Vagina (tissue), 2 donors: ENCODE measurements at regions not wholly inside any gene's neighbourhood (a gene's known extent, or its start where the extent isn't known, plus 50 kb on each side); places are given as distances from the start of the nearest gene placed in this dataset.

Source experiments
- DNase-seq, 2 donors: peaks; one replicate each; pipeline ENCODE4 v3.0.0-alpha.2; 2017; ENCODE audit errors: extremely low spot score in 2 of 2
- H3K27ac ChIP-seq: fragments of 200-600 bp; sonication (generic); one replicate; pipeline ENCODE4 v1.5.1; 2019
- H3K27me3 ChIP-seq: fragments of 200-600 bp; sonication (generic); one replicate; pipeline ENCODE4 v1.5.1; 2019
- H3K36me3 ChIP-seq, 2 donors: fragments of 200-600 bp; sonication (generic); one replicate each; pipeline ENCODE4 v1.5.1; 2017 to 2019
- H3K4me1 ChIP-seq: fragments of 200-600 bp; sonication (generic); one replicate; pipeline ENCODE4 v1.5.1; 2019
- H3K4me3 ChIP-seq, 2 donors: fragments of 200-600 bp; sonication (generic); 1 replicate in 1 of 2; 2 replicates in 1 of 2; pipeline ENCODE4 v1.5.1; 2016 to 2019
- H3K9me3 ChIP-seq: fragments of 200-600 bp; sonication (generic); one replicate; pipeline ENCODE4 v1.5.1; 2019
- POLR2A ChIP-seq, 2 donors: fragments of 450-650 bp; IDR thresholded peaks; one replicate each; pipeline ENCODE4 v1.6.1; 2017; ENCODE audit warnings: antibody characterized with exemption in 2 of 2, mild to moderate bottlenecking in 2 of 2, moderate library complexity in 2 of 2
- POLR2AphosphoS5 ChIP-seq, 2 donors: sonication (generic); formaldehyde crosslinking; IDR thresholded peaks; one replicate each; pipeline ENCODE4 v1.9.0; 2017; ENCODE audit warnings: antibody characterized with exemption in 2 of 2, mild to moderate bottlenecking in 2 of 2, low read depth in 1 of 2; ENCODE audit not compliant: insufficient read depth in 1 of 2
- intact Hi-C: fragments of 100-400 bp; cut with DNase I; formaldehyde crosslinking; loops from one replicate; pipeline ENCODE4 v1.15.1; 2023
- TF ChIP-seq, protein P1 (sequence below), 3 experiments: fragments of 450-650 bp in 2 of 3; fragments of 200-600 bp in 1 of 3; sonication (generic) in 1 of 3; IDR thresholded peaks; one replicate each; pipeline ENCODE4 v1.5.1; 2017 to 2019; ENCODE audit warnings: antibody characterized with exemption in 3 of 3, mild to moderate bottlenecking in 2 of 3, moderate library complexity in 2 of 3

DNA sequence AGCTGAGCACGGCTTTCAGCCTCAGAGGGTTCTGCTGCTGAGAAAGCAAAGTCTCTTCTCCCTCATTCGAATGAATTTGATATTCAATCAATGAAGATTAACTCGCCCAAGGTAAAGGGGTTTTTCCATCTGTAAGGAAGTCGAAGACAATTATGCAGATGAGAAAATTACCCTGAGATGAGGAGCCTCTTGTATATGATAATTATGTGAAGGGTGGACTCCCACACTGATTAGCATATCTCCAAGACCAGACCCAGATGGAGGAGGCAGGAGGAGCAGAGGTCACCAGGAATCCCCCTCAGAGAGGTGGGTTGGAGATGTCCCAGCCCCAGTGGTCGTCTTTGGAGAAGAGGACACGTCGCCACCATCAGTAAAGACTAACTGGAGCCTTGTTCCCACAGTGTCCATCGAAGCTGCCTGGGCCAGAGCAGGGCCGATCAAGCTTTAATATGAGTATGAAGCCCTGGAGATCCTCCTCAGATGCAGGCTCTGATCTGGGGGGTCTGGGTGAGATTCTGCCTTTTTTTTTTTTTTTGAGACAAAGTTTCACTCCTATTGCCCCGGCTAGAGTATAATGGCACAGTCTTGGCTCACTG, 61.5 kb upstream of the LHX1 start:
- intact Hi-C loops: no loop called here
- H3K27ac ChIP-seq: no peak overlapping the region
- H3K4me3 ChIP-seq: no peak overlapping the region
- TF ChIP-seq POLR2A (IDR thresholded peaks at IDR 0.05): no peak
- TF ChIP-seq, protein P1, sequence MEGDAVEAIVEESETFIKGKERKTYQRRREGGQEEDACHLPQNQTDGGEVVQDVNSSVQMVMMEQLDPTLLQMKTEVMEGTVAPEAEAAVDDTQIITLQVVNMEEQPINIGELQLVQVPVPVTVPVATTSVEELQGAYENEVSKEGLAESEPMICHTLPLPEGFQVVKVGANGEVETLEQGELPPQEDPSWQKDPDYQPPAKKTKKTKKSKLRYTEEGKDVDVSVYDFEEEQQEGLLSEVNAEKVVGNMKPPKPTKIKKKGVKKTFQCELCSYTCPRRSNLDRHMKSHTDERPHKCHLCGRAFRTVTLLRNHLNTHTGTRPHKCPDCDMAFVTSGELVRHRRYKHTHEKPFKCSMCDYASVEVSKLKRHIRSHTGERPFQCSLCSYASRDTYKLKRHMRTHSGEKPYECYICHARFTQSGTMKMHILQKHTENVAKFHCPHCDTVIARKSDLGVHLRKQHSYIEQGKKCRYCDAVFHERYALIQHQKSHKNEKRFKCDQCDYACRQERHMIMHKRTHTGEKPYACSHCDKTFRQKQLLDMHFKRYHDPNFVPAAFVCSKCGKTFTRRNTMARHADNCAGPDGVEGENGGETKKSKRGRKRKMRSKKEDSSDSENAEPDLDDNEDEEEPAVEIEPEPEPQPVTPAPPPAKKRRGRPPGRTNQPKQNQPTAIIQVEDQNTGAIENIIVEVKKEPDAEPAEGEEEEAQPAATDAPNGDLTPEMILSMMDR (IDR thresholded peaks at IDR 0.05): no peak
- no peak for TF ChIP-seq POLR2AphosphoS5 (IDR thresholded peaks at IDR 0.05; ENCODE audit: insufficient read depth in 1 of 2, low read depth in 1 of 2)
- H3K9me3 ChIP-seq: no peaks in the 10 kb centered on the region
- H3K36me3 ChIP-seq: no peaks in the 10 kb centered on the region
- H3K27me3 ChIP-seq: no peaks in the 10 kb centered on the region
- no peak for DNase-seq
- H3K4me1 ChIP-seq: no peaks in the 10 kb centered on the region

- no peak overlapping the region for H3K27ac ChIP-seq
- TF ChIP-seq POLR2A (IDR thresholded peaks at IDR 0.05) (no peak), POLR2AphosphoS5 (IDR thresholded peaks at IDR 0.05; ENCODE audit: insufficient read depth in 1 of 2, low read depth in 1 of 2) (no peak)
- TF ChIP-seq, protein P1 (IDR thresholded peaks at IDR 0.05): no peak
- no peak for DNase-seq
- intact Hi-C loops: no loop called here
- H3K4me1 ChIP-seq: no peaks in the 10 kb centered on the region
- no peaks in the 10 kb centered on the region for H3K27me3 ChIP-seq
- H3K4me3 ChIP-seq: no peak overlapping the region
- H3K9me3 ChIP-seq: no peaks in the 10 kb centered on the region
- H3K36me3 ChIP-seq: no peaks in the 10 kb centered on the region
Observed at GRCh38 chr17:36876966-36877365, 60.3 kb upstream of the LHX1 start.

DNA sequence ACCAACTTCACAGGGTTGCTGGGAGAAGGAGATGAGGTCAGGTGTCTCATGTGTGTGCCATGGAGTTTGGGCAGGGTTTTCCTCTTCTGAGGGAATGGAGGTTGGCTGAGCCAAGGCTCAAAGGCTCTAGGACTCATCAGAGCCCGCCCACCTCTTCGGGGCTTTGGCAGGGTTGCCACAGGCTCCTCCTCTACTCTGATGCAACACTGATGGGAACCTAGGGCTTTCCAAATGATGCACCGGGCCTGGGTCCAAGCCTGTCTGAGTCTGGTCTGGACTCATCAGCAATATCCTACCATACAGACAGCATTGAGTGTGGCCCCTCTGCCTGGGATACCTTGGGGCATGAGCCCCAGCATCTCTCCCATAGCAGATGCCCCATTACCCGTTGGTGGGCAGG, 59.5 kb upstream of the LHX1 start:
- no peaks in the 10 kb centered on the region for H3K4me1 ChIP-seq
- DNase-seq: no peak
- no peak overlapping the region for H3K4me3 ChIP-seq
- intact Hi-C loops: no loop called here
- no peaks in the 10 kb centered on the region for H3K36me3 ChIP-seq
- TF ChIP-seq, protein P1 (IDR thresholded peaks at IDR 0.05): no peak
- TF ChIP-seq POLR2AphosphoS5 (IDR thresholded peaks at IDR 0.05; ENCODE audit: insufficient read depth in 1 of 2, low read depth in 1 of 2): no peak
- TF ChIP-seq POLR2A (IDR thresholded peaks at IDR 0.05): no peak
- H3K27me3 ChIP-seq: no peaks in the 10 kb centered on the region
- H3K27ac ChIP-seq: no peak overlapping the region
- no peaks in the 10 kb centered on the region for H3K9me3 ChIP-seq

GRCh38 chr17:36878216-36878615, 59.1 kb upstream of the LHX1 start:
- intact Hi-C loops: no loop called here
- no peak for DNase-seq
- Histone ChIP-seq H3K4me1 (no peaks in the 10 kb centered on the region), H3K4me3 (no peak overlapping the region), H3K27me3 (no peaks in the 10 kb centered on the region), H3K36me3 (no peaks in the 10 kb centered on the region), H3K27ac (no peak overlapping the region), H3K9me3 (no peaks in the 10 kb centered on the region)
- TF ChIP-seq POLR2AphosphoS5 (IDR thresholded peaks at IDR 0.05; ENCODE audit: insufficient read depth in 1 of 2, low read depth in 1 of 2): no peak
- TF ChIP-seq POLR2A (IDR thresholded peaks at IDR 0.05): no peak
- TF ChIP-seq, protein P1 (IDR thresholded peaks at IDR 0.05): no peak

DNA sequence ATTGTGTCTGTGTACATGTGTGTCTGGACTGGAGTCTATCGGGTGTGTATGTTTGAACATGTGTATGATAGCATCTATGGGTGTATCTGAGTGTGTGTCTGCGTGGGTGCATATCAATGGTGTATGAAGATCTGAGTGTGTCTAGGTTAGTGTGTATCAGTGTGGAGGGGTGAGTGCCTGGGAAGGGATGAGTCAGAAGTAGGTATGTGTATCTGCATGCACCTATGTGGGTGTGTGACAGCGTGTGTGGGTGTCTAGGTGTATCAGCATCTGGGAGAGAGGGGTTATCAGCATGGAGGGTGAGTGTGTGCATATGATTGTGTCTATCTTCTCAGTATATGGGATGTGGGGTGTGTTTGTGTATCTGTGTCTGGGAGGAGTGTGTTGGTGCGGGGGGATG, 58.2 kb upstream of the LHX1 start:
- Histone ChIP-seq H3K9me3 (no peaks in the 10 kb centered on the region), H3K36me3 (no peaks in the 10 kb centered on the region), H3K4me3 (no peak overlapping the region), H3K27me3 (no peaks in the 10 kb centered on the region), H3K27ac (no peak overlapping the region), H3K4me1 (no peaks in the 10 kb centered on the region)
- no peak for DNase-seq
- intact Hi-C loops: no loop called here
- TF ChIP-seq, protein P1 (IDR thresholded peaks at IDR 0.05): no peak
- TF ChIP-seq POLR2A (IDR thresholded peaks at IDR 0.05) (no peak), POLR2AphosphoS5 (IDR thresholded peaks at IDR 0.05; ENCODE audit: insufficient read depth in 1 of 2, low read depth in 1 of 2) (no peak)
